ENCODE measurements at regions not wholly inside any gene's neighbourhood (a gene's known extent, or its start where the extent isn't known, plus 50 kb on each side); places are given as distances from the start of the nearest gene placed in this dataset.

- no peak overlapping the region for H2AK5ac ChIP-seq (ENCODE audit: low read depth, low read length)
- no peak overlapping the region for H3K4ac ChIP-seq (ENCODE audit: low read length)
- H4K8ac ChIP-seq (ENCODE audit: low read depth, low read length): no peak overlapping the region
- no peak overlapping the region for H3K14ac ChIP-seq (ENCODE audit: low read length)
- H2BK12ac ChIP-seq (ENCODE audit: low read length): no peak overlapping the region
- no peaks in the 10 kb centered on the region for H3K36me3 ChIP-seq (replicated peaks in 1 of 2; ENCODE audit: control insufficient read depth in 2 of 2, insufficient read depth in 2 of 2, low read length in 2 of 2)
- peaks cover 0 to 7% of the 10 kb centered on the region in 2 donors for H3K9me3 ChIP-seq (replicated peaks in 1 of 2; ENCODE audit: control insufficient read depth in 2 of 2, insufficient read depth in 1 of 2, low read depth in 1 of 2, low read length in 2 of 2)
- H3K27me3 ChIP-seq (ENCODE audit: control insufficient read depth in 3 of 3, insufficient read depth in 3 of 3, low read depth in 1 of 3, low read length in 3 of 3): no peaks in the 10 kb centered on the region
- H3K18ac ChIP-seq (ENCODE audit: low read length): no peak overlapping the region
- no peak overlapping the region for H3K9ac ChIP-seq (ENCODE audit: low read depth, low read length, poor library complexity)
- H2BK120ac ChIP-seq (ENCODE audit: low read depth, low read length): no peak overlapping the region
- no CpG with 5 or more reads among the region's 1 CpG for WGBS, 2 donors (ENCODE audit: extremely low coverage in 2 of 2, insufficient read length in 2 of 2, insufficient replicate concordance in 1 of 2)
- no peak overlapping the region for H3K23ac ChIP-seq (ENCODE audit: low read depth, low read length, poor library complexity)
- H3K4me1 ChIP-seq (ENCODE audit: control insufficient read depth in 2 of 2, insufficient read depth in 1 of 2, low read depth in 1 of 2, low read length in 2 of 2): no peaks in the 10 kb centered on the region
- no peak overlapping the region for H2BK5ac ChIP-seq (ENCODE audit: low read length)
- no peak overlapping the region for H2AFZ ChIP-seq (ENCODE audit: low read length)
- no peak for DNase-seq (ENCODE audit: low spot score)
- no peak overlapping the region for H3K4me3 ChIP-seq (ENCODE audit: low read length in 2 of 2)
- H3K79me1 ChIP-seq (ENCODE audit: low read depth, low read length): no peaks in the 10 kb centered on the region
- H2BK15ac ChIP-seq (ENCODE audit: low read length): no peak overlapping the region
- H4K91ac ChIP-seq (ENCODE audit: low read depth, low read length, poor library complexity): no peak overlapping the region
- no peak overlapping the region for H3K4me2 ChIP-seq (ENCODE audit: insufficient read depth, low read length, poor library complexity, severe bottlenecking)
- H3K27ac ChIP-seq (replicated peaks; ENCODE audit: low read length): no peak overlapping the region
Measured at GRCh38 chr18:24766376-24766775, 305.9 kb downstream of the HRH4 start.

GRCh38 chr18:24770311-24771024, 310.0 kb downstream of the HRH4 start:
- no peaks in the 10 kb centered on the region for H3K27me3 ChIP-seq (ENCODE audit: control insufficient read depth in 3 of 3, insufficient read depth in 3 of 3, low read depth in 1 of 3, low read length in 3 of 3)
- H3K79me1 ChIP-seq (ENCODE audit: low read depth, low read length): no peaks in the 10 kb centered on the region
- whole genome bisulfite sequencing, 2 donors (ENCODE audit: extremely low coverage in 2 of 2, insufficient read length in 2 of 2, insufficient replicate concordance in 1 of 2): no CpG with 5 or more reads among the region's 3 CpGs
- no peak overlapping the region for H3K9ac ChIP-seq (ENCODE audit: low read depth, low read length, poor library complexity)
- H2BK5ac ChIP-seq (ENCODE audit: low read length): no peak overlapping the region
- no peak overlapping the region for H3K27ac ChIP-seq (replicated peaks; ENCODE audit: low read length)
- DNase-seq (ENCODE audit: low spot score): no peak
- H3K23ac ChIP-seq (ENCODE audit: low read depth, low read length, poor library complexity): no peak overlapping the region
- no peak overlapping the region for H3K4ac ChIP-seq (ENCODE audit: low read length)
- no peak overlapping the region for H3K18ac ChIP-seq (ENCODE audit: low read length)
- no peak overlapping the region for H2AK5ac ChIP-seq (ENCODE audit: low read depth, low read length)
- no peak overlapping the region for H2AFZ ChIP-seq (ENCODE audit: low read length)
- H3K4me1 ChIP-seq (ENCODE audit: control insufficient read depth in 2 of 2, insufficient read depth in 1 of 2, low read depth in 1 of 2, low read length in 2 of 2): no peaks in the 10 kb centered on the region
- no peak overlapping the region for H4K91ac ChIP-seq (ENCODE audit: low read depth, low read length, poor library complexity)
- H2BK15ac ChIP-seq (ENCODE audit: low read length): no peak overlapping the region
- no peak overlapping the region for H2BK120ac ChIP-seq (ENCODE audit: low read depth, low read length)
- no peaks in the 10 kb centered on the region for H3K36me3 ChIP-seq (replicated peaks in 1 of 2; ENCODE audit: control insufficient read depth in 2 of 2, insufficient read depth in 2 of 2, low read length in 2 of 2)
- no peak overlapping the region for H3K4me2 ChIP-seq (ENCODE audit: insufficient read depth, low read length, poor library complexity, severe bottlenecking)
- H2BK12ac ChIP-seq (ENCODE audit: low read length): no peak overlapping the region
- no peak overlapping the region for H3K14ac ChIP-seq (ENCODE audit: low read length)
- H3K9me3 ChIP-seq (replicated peaks in 1 of 2; ENCODE audit: control insufficient read depth in 2 of 2, insufficient read depth in 1 of 2, low read depth in 1 of 2, low read length in 2 of 2): no peaks in the 10 kb centered on the region
- no peak overlapping the region for H4K8ac ChIP-seq (ENCODE audit: low read depth, low read length)
- no peak overlapping the region for H3K4me3 ChIP-seq (ENCODE audit: low read length in 2 of 2)

GRCh38 chr18:24771300-24771699, 310.9 kb downstream of the HRH4 start:
- H3K9ac ChIP-seq (ENCODE audit: low read depth, low read length, poor library complexity): no peak overlapping the region
- no peak overlapping the region for H3K4ac ChIP-seq (ENCODE audit: low read length)
- H3K27ac ChIP-seq (replicated peaks; ENCODE audit: low read length): no peak overlapping the region
- H3K4me3 ChIP-seq (ENCODE audit: low read length in 2 of 2): no peak overlapping the region
- no peak overlapping the region for H3K23ac ChIP-seq (ENCODE audit: low read depth, low read length, poor library complexity)
- H2AFZ ChIP-seq (ENCODE audit: low read length): no peak overlapping the region
- no peaks in the 10 kb centered on the region for H3K79me1 ChIP-seq (ENCODE audit: low read depth, low read length)
- H2BK15ac ChIP-seq (ENCODE audit: low read length): no peak overlapping the region
- no peak overlapping the region for H2BK120ac ChIP-seq (ENCODE audit: low read depth, low read length)
- no peak overlapping the region for H3K14ac ChIP-seq (ENCODE audit: low read length)
- H3K36me3 ChIP-seq (replicated peaks in 1 of 2; ENCODE audit: control insufficient read depth in 2 of 2, insufficient read depth in 2 of 2, low read length in 2 of 2): no peaks in the 10 kb centered on the region
- no peak overlapping the region for H2BK5ac ChIP-seq (ENCODE audit: low read length)
- no peak overlapping the region for H3K18ac ChIP-seq (ENCODE audit: low read length)
- no peaks in the 10 kb centered on the region for H3K27me3 ChIP-seq (ENCODE audit: control insufficient read depth in 3 of 3, insufficient read depth in 3 of 3, low read depth in 1 of 3, low read length in 3 of 3)
- H2BK12ac ChIP-seq (ENCODE audit: low read length): no peak overlapping the region
- H3K9me3 ChIP-seq (replicated peaks in 1 of 2; ENCODE audit: control insufficient read depth in 2 of 2, insufficient read depth in 1 of 2, low read depth in 1 of 2, low read length in 2 of 2): no peaks in the 10 kb centered on the region
- H4K91ac ChIP-seq (ENCODE audit: low read depth, low read length, poor library complexity): no peak overlapping the region
- H3K4me1 ChIP-seq (ENCODE audit: control insufficient read depth in 2 of 2, insufficient read depth in 1 of 2, low read depth in 1 of 2, low read length in 2 of 2): no peaks in the 10 kb centered on the region
- H3K4me2 ChIP-seq (ENCODE audit: insufficient read depth, low read length, poor library complexity, severe bottlenecking): no peak overlapping the region
- H2AK5ac ChIP-seq (ENCODE audit: low read depth, low read length): no peak overlapping the region
- no peak overlapping the region for H4K8ac ChIP-seq (ENCODE audit: low read depth, low read length)
- DNase-seq (ENCODE audit: low spot score): no peak

GRCh38 chr18:24773101-24773500, 312.7 kb downstream of the HRH4 start:
- Histone ChIP-seq H3K27me3 (ENCODE audit: control insufficient read depth in 3 of 3, insufficient read depth in 3 of 3, low read depth in 1 of 3, low read length in 3 of 3) (no peaks in the 10 kb centered on the region), H2BK120ac (ENCODE audit: low read depth, low read length) (no peak overlapping the region), H3K4ac (ENCODE audit: low read length) (no peak overlapping the region), H4K8ac (ENCODE audit: low read depth, low read length) (no peak overlapping the region), H3K9me3 (replicated peaks in 1 of 2; ENCODE audit: control insufficient read depth in 2 of 2, insufficient read depth in 1 of 2, low read depth in 1 of 2, low read length in 2 of 2) (no peaks in the 10 kb centered on the region), H3K27ac (replicated peaks; ENCODE audit: low read length) (no peak overlapping the region), H2BK15ac (ENCODE audit: low read length) (no peak overlapping the region), H3K79me1 (ENCODE audit: low read depth, low read length) (no peaks in the 10 kb centered on the region), H3K18ac (ENCODE audit: low read length) (no peak overlapping the region), H3K4me2 (ENCODE audit: insufficient read depth, low read length, poor library complexity, severe bottlenecking) (no peak overlapping the region), H4K91ac (ENCODE audit: low read depth, low read length, poor library complexity) (no peak overlapping the region), H3K4me3 (ENCODE audit: low read length in 2 of 2) (no peak overlapping the region), H2BK5ac (ENCODE audit: low read length) (no peak overlapping the region), H2AK5ac (ENCODE audit: low read depth, low read length) (no peak overlapping the region), H3K23ac (ENCODE audit: low read depth, low read length, poor library complexity) (no peak overlapping the region), H3K14ac (ENCODE audit: low read length) (no peak overlapping the region), H3K4me1 (ENCODE audit: control insufficient read depth in 2 of 2, insufficient read depth in 1 of 2, low read depth in 1 of 2, low read length in 2 of 2) (no peaks in the 10 kb centered on the region), H2AFZ (ENCODE audit: low read length) (no peak overlapping the region), H3K9ac (ENCODE audit: low read depth, low read length, poor library complexity) (no peak overlapping the region), H2BK12ac (ENCODE audit: low read length) (no peak overlapping the region), H3K36me3 (replicated peaks in 1 of 2; ENCODE audit: control insufficient read depth in 2 of 2, insufficient read depth in 2 of 2, low read length in 2 of 2) (no peaks in the 10 kb centered on the region)
- no peak for DNase-seq (ENCODE audit: low spot score)
- no CpG with 5 or more reads among the region's 2 CpGs for WGBS, 2 donors (ENCODE audit: extremely low coverage in 2 of 2, insufficient read length in 2 of 2, insufficient replicate concordance in 1 of 2)
